SK-N-SH (cell line): ENCODE measurements at regions not wholly inside any gene's neighbourhood (a gene's known extent, or its start where the extent isn't known, plus 50 kb on each side); places are given as distances from the start of the nearest gene placed in this dataset.

Experiments used
- CTCF ChIA-PET: fragments of 300-600, 350-600 bp; formaldehyde crosslinking; extraction: SDS; loops from one replicate; lab custom pipeline; 2021; lab: Yijun Ruan, JAX
- POLR2A ChIA-PET: fragments of 350-600 bp; sonication (Branson Sonifier 250); formaldehyde crosslinking; extraction: SDS; loops from one replicate; lab custom pipeline; 2020; ENCODE audit warnings: antibody characterized with exemption, inconsistent platforms; lab: Yijun Ruan, JAX
- DNase-seq: peaks from one replicate; pipeline ENCODE4 v3.0.0; 2012
- H2AFZ ChIP-seq: fragments of 200-600 bp; sonication (generic); 2 replicates; pipeline ENCODE4 v1.8.1; 2016; ENCODE audit warnings: antibody characterized with exemption, mild to moderate bottlenecking, low read depth
- H3F3A ChIP-seq: fragments of 200-600 bp; sonication (generic); replicated peaks from 2 replicates; pipeline ENCODE3; 2016; ENCODE audit warnings: antibody characterized with exemption, mild to moderate bottlenecking; ENCODE audit not compliant: insufficient read depth
- H3K27ac ChIP-seq, 2 experiments: fragments of 200-500 bp in 1 of 2; fragments of 200-600 bp in 1 of 2; sonication (Bioruptor generic) in 1 of 2; sonication (generic), shearing (Covaris generic) in 1 of 2; 2 replicates each; pipeline versions ENCODE4 v1.5.1 to v1.6.1; 2014 to 2016; ENCODE audit warnings: low read depth in 2 of 2, inconsistent platforms in 1 of 2, low read length in 1 of 2, mild to moderate bottlenecking in 1 of 2, mixed read lengths in 1 of 2
- H3K27me3 ChIP-seq: fragments of 200-600 bp; sonication (generic), shearing (Covaris generic); 2 replicates; pipeline ENCODE4 v1.6.1; 2016; ENCODE audit warnings: mixed run types; ENCODE audit not compliant: insufficient read depth
- H3K36me3 ChIP-seq, 2 experiments: fragments of 200-500 bp in 1 of 2; fragments of 200-600 bp in 1 of 2; sonication (Bioruptor generic) in 1 of 2; sonication (generic) in 1 of 2; replicated peaks in 1 of 2; 2 replicates each; pipeline versions ENCODE3 to v1.5.1; 2014 to 2016; ENCODE audit warnings: low read length in 1 of 2, mild to moderate bottlenecking in 1 of 2; ENCODE audit not compliant: insufficient read depth in 2 of 2, control insufficient read depth in 1 of 2
- H3K4me1 ChIP-seq, 2 experiments: fragments of 200-500 bp in 1 of 2; fragments of 200-600 bp in 1 of 2; sonication (Bioruptor generic) in 1 of 2; sonication (generic), shearing (Covaris generic) in 1 of 2; 2 replicates each; pipeline versions ENCODE4 v1.5.1 to v1.6.1; 2014 to 2016; ENCODE audit warnings: low read depth in 1 of 2, low read length in 1 of 2, mixed run types in 1 of 2; ENCODE audit not compliant: insufficient read depth in 2 of 2, control insufficient read depth in 1 of 2
- H3K4me2 ChIP-seq: fragments of 200-600 bp; sonication (generic), shearing (Covaris generic); 2 replicates; pipeline ENCODE4 v1.6.1; 2017; ENCODE audit warnings: mixed run types
- H3K4me3 ChIP-seq, 2 experiments: fragments of 200-500 bp in 1 of 2; fragments of 200-600 bp in 1 of 2; sonication (Bioruptor generic) in 1 of 2; sonication (generic), shearing (Covaris generic) in 1 of 2; 2 replicates each; pipeline versions ENCODE4 v1.5.1 to v1.8.1; 2014 to 2016; ENCODE audit warnings: low read depth in 2 of 2, inconsistent platforms in 1 of 2, low read length in 1 of 2, mild to moderate bottlenecking in 1 of 2, mixed read lengths in 1 of 2, moderate library complexity in 1 of 2
- H3K79me2 ChIP-seq: fragments of 200-600 bp; sonication (generic); 2 replicates; pipeline ENCODE4 v1.8.1; 2017; ENCODE audit warnings: mild to moderate bottlenecking; ENCODE audit not compliant: insufficient read depth
- H3K9ac ChIP-seq: fragments of 200-600 bp; sonication (generic); 2 replicates; pipeline ENCODE4 v1.6.1; 2017; ENCODE audit warnings: mixed run types
- H3K9me2 ChIP-seq: fragments of 200-600 bp; sonication (generic); 2 replicates; pipeline ENCODE4 v1.6.1; 2017; ENCODE audit warnings: mixed run types
- H3K9me3 ChIP-seq: fragments of 200-600 bp; sonication (generic); 2 replicates; pipeline ENCODE4 v1.6.1; 2017; ENCODE audit warnings: mixed run types, mild to moderate bottlenecking, moderate library complexity
- H4K20me1 ChIP-seq: fragments of 200-600 bp; sonication (generic); 2 replicates; pipeline ENCODE4 v1.6.1; 2017; ENCODE audit warnings: mild to moderate bottlenecking, mixed run types; ENCODE audit not compliant: insufficient read depth
- EP300 ChIP-seq, 2 experiments: IDR thresholded peaks; 2 replicates each; pipeline versions ENCODE4 v1.4.0 to v1.6.1; 2012; ENCODE audit warnings: borderline replicate concordance in 1 of 2, low read depth in 1 of 2, low read length in 1 of 2
- FOSL2 ChIP-seq: IDR thresholded peaks from 2 replicates; pipeline ENCODE4 v1.4.0; 2012; ENCODE audit warnings: low read depth, mild to moderate bottlenecking, moderate library complexity, borderline replicate concordance
- FOXJ3 ChIP-seq: sonication (generic); formaldehyde crosslinking; IDR thresholded peaks from 2 replicates; pipeline ENCODE4 v1.5.1; 2020; ENCODE audit warnings: mild to moderate bottlenecking, missing genetic modification reagents
- IRF3 ChIP-seq: fragments of 150-350 bp; IDR thresholded peaks from 2 replicates; pipeline ENCODE4 v1.6.1; 2016; ENCODE audit warnings: mild to moderate bottlenecking, low read depth, low read length
- REST ChIP-seq: IDR thresholded peaks from 2 replicates; pipeline ENCODE4 v1.6.1; 2012; ENCODE audit warnings: mild to moderate bottlenecking, low read depth, low read length, moderate library complexity
- USF2 ChIP-seq: fragments of 150-350 bp; IDR thresholded peaks from 2 replicates; pipeline ENCODE4 v1.6.1; 2017; ENCODE audit warnings: antibody characterized with exemption, low read length, low read depth, borderline replicate concordance
- YY1 ChIP-seq: IDR thresholded peaks from 2 replicates; pipeline ENCODE4 v1.4.0; 2012; ENCODE audit warnings: low read depth, mild to moderate bottlenecking
- ZBTB33 ChIP-seq: IDR thresholded peaks from 2 replicates; pipeline ENCODE4 v1.4.0; 2012; ENCODE audit warnings: low read depth, borderline replicate concordance
- WGBS: methylation state at CpG from one replicate; pipeline ENCODE4 v1.1.6; 2017; ENCODE audit warnings: low lambda C conversion rate; 5-methylcytosine and 5-hydroxymethylcytosine counted together

GRCh38 chr7:153047079-153047959 lies 287.8 kb downstream of the ACTR3B start:
- 29% methylated on average over 21 of the region's 21 CpGs for WGBS
- Histone ChIP-seq H3K9ac (no peak overlapping the region), H2AFZ (no peak overlapping the region), H3K36me3 (no peaks in the 10 kb centered on the region), H4K20me1 (no peaks in the 10 kb centered on the region), H3K79me2 (no peaks in the 10 kb centered on the region), H3K27ac (no peak overlapping the region), H3K4me1 (no peaks in the 10 kb centered on the region), H3K9me2 (no peaks in the 10 kb centered on the region), H3K9me3 (no peaks in the 10 kb centered on the region), H3K4me3 (no peak overlapping the region), H3F3A (no peaks in the 10 kb centered on the region), H3K4me2 (no peak overlapping the region), H3K27me3 (no peaks in the 10 kb centered on the region)
- no peak for DNase-seq
- TF ChIP-seq EP300 (IDR thresholded peaks at IDR 0.05; ENCODE audit: borderline replicate concordance in 1 of 2, low read depth in 1 of 2, low read length in 1 of 2) (no peak), YY1 (no peak), REST (no peak), IRF3 (no peak), USF2 (no peak), ZBTB33 (no peak), FOSL2 (no peak), FOXJ3 (no peak)
- ChIA-PET CTCF (no interaction called here), POLR2A (no interaction called here)
